C4-2B (cell line): ENCODE measurements at regions not wholly inside any gene's neighbourhood (a gene's known extent, or its start where the extent isn't known, plus 50 kb on each side); places are given as distances from the start of the nearest gene placed in this dataset.

Experiments
- ZFX ChIP-seq: fragments of 450-650 bp; IDR thresholded peaks from 2 replicates; pipeline ENCODE4 v1.6.1; 2017
- TF ChIP-seq, protein P1 (sequence below): fragments of 450-650 bp; conservative IDR thresholded peaks from 2 replicates; pipeline ENCODE4 v1.5.1; 2017; ENCODE audit warnings: mild to moderate bottlenecking

GRCh38 chr4:84276752-84277151, 222.3 kb downstream of the NKX6-1 start:
- TF ChIP-seq, protein P1, sequence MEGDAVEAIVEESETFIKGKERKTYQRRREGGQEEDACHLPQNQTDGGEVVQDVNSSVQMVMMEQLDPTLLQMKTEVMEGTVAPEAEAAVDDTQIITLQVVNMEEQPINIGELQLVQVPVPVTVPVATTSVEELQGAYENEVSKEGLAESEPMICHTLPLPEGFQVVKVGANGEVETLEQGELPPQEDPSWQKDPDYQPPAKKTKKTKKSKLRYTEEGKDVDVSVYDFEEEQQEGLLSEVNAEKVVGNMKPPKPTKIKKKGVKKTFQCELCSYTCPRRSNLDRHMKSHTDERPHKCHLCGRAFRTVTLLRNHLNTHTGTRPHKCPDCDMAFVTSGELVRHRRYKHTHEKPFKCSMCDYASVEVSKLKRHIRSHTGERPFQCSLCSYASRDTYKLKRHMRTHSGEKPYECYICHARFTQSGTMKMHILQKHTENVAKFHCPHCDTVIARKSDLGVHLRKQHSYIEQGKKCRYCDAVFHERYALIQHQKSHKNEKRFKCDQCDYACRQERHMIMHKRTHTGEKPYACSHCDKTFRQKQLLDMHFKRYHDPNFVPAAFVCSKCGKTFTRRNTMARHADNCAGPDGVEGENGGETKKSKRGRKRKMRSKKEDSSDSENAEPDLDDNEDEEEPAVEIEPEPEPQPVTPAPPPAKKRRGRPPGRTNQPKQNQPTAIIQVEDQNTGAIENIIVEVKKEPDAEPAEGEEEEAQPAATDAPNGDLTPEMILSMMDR = no peak
- no peak for TF ChIP-seq ZFX
